T-helper 9 cell (primary cell): ENCODE measurements at regions not wholly inside any gene's neighbourhood (a gene's known extent, or its start where the extent isn't known, plus 50 kb on each side); places are given as distances from the start of the nearest gene placed in this dataset.

Experiments used
- DNase-seq: peaks from one replicate; pipeline ENCODE4 v3.0.0-alpha.2; 2020

DNA sequence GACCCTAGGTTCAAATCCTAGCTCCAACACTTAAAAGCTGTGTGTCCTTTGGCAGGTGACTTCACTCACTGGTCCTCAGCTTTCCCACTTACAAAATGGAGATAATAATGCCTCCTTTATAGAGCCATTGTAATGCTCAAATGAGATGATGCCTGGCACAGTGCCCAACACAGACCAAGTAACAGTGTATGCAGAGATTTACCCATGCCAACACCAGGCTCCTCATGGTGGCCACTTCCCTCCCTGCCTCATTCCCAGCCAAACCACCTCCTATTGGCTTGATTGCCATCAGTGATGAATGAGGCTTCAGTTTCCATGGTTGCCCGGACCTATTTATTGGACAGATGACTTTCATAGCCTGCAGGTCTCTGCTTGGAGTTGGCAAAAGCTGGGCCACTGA lies 469.4 kb downstream of the CDK5RAP2 start:
- DNase-seq: no peak

DNA sequence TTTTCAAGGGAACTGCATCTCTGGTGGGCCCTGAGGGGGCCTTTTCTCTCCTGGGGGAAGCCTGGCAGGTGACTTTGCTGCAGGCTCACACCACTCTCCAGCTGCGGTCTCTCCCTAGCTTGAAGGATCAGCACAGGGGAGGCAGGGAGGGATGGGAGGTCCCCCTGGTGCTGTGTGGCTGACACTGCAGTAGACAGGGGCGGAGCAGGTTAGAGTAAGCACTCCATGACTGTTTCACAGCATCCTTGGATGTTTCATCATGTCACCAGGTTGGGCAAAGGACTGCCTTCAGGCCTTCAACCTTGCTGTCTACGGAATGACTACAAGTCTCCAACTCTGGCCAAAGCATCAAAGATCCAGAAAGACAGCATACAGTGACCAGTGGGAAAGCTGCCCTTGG lies 470.7 kb downstream of the CDK5RAP2 start:
- no peak for DNase-seq

DNA sequence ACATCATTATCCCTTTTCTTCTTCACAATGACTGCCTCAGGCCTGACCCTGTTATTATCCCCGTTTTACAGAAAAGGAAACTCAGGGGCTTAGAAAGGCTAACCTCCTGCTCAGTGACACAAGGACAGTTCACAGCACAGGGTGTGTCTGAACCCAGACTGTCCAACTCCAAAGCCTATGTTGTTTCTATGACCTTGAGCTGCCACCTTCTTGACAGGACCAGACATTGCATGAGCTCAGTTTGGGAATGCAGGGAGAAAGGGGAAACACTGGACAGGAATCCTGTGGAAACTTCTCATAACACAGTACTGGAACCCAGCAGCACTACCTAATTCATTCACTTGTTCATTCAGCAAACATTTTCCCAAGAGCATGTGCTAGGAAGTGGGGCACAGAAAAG lies 472.8 kb downstream of the CDK5RAP2 start:
- DNase-seq: no peak

DNA sequence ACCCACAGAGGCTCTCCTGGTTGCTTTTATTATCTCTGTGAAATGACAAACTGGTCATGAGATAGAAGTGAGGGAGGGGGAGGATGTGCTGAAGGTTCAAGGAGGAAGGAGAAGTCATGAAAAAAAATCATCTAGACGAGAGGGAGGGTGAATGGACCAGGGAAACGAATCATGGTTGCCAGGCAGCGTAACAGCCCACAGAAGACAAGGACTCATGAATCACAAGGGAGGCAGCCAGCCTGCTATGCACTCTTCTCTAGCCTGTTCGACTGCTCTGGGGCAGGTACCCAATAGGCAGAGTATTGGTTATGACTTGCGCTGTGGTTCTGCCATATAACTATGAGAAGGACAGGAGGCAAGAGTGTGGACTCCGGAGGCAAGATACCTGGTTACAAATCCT lies 475.2 kb downstream of the CDK5RAP2 start:
- no peak for DNase-seq

DNA sequence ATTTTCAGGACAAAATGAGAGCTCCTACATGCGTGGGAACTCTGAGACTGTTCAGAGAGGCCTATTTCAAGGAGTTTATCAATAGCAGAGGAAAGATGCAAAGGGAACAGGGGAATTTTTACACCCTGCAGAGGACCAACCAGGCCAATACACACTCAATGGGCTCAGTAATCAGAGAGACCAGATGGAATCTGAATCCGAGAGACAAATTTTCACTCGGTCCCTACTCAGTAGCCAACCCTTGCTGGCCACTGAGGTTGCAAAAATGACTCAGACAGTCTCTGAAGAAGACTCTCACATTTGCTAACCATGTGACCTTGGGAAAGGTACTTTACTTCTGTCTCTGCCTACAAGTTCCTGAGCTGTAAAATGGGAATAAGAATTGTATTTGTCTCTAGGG lies 479.4 kb downstream of the CDK5RAP2 start:
- DNase-seq: no peak

DNA sequence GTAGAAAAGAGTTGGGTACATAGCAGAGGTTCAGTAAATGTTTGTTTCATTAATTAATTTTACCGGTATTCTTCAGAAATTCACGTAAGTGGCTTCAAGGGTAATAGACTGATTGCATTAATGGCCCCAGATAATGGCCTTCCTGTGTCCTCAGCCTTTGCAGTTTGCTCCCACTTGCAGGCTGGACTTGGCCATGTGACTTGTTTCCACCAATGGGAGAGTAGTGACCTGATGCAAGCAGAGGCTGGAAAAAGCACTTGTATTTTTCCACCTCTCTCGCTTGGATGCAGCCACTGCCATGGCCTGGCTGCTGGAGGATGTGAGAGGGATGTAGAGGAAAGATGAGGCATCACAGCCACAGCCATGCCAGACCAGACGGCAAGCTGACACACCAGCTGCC lies 480.9 kb downstream of the CDK5RAP2 start:
- no peak for DNase-seq

DNA sequence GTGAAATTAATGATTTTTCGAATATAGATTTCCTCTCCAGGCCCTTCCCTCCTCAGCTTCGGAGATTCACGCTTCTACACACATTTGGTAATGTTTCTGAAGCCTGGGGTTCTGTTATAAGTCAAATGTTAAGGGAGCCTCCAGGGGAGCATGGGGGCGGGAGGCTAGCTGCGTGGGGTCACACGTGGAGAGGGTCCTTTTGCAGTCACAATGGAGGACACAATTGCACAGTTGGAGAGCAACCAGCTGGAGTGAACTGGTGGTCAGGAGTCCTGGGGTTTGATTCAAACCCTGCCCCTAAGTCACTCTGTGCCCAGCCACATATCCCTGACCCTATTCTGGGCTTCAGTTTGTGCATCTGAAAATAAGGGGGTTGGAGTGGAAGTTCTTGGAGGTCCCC lies 481.4 kb downstream of the CDK5RAP2 start:
- DNase-seq: no peak

DNA sequence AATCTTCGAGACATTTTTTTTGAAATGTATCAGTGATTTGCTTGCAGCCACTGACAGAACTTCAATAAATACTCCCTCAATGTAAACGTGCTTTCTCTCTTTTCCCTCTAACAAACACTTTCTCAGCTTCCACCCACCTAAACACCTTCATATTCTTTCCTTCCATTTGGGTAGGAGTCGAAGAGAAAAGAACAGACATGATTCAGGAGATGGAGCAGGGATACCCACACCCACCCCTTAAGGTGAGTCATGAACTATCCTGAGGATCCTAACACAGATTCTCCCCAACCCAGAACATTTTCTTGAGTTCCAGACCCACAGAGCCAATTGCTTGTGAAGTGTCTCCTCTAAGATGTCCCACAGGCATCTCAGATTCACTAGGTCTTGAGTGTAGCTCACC lies 488.8 kb downstream of the CDK5RAP2 start:
- DNase-seq: no peak

DNA sequence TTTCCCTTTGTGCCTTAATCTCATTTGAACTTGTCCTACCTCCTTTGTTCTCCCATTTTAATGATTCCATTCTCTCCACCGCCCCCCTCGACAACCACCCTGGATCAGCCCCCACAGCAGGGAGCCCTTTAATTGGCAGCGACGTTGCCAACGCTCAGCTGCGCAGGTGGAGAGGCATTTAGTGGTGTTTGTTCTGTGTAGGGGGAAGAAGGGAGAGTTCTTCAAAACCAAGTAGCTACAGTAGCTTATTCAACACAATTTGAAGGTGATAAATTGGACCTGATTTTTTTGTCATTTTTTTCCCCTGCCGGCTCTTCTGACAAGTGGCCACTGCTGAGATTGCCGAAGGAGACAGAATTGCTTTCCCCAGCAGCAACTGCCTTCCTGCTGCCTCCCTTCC lies 499.1 kb downstream of the CDK5RAP2 start:
- no peak for DNase-seq

DNA sequence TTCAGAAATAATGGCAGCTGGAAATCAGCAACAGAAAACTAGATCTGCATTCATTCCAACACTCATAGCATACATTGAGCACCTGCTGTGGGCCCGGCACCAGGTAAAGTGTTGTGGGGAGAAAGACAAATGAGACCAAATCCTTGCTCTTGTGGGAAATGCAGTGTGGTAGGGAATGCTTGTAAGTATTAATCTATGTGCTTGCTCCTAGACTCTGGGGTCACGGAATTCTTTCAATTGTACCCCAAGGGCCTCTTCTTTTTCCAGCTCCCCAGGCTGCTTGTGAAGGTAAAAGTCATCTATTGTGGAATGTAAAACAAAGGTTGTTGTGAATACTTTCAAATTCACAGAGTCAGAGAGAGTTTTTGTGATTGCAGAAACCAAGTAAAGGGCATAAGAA lies 501.9 kb downstream of the CDK5RAP2 start:
- DNase-seq: no peak

DNA sequence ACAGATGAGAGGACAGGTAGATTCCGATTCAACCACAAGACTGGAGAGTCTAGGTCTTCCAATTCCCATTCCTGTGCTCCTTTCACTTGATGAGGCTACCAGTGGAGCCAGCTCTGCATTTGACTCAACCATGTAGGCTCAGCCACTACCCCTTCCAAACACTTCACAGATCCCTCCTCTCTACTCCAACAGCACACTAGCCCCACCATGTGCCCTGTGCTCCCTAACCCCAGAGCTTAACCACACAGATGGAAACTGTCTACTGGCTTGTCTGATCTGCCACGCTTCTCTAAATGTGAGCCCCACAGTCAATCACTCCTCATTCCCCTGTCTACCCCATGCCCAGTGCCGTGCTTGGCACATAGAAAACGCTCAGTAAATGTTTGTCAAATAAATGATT lies 508.2 kb downstream of the CDK5RAP2 start:
- DNase-seq: no peak

DNA sequence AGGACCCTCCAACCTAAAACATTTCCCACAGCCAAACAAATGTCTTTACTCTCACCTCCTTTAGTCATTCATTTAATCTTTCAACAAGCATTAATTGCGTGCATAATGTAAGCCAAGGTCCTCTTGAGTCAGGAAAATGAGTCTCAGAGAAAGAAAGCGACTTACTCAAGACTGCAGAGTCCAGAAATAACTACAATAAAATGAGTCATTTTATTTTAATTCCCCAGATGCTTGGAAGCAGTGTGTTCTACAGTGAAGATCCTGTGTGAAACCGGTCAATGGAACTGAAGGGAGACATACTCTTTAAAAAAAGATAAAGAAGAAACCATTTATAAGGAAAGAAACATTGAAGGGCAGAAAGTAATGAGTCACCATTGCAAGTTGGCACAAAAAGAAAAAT lies 513.7 kb downstream of the CDK5RAP2 start:
- no peak for DNase-seq

DNA sequence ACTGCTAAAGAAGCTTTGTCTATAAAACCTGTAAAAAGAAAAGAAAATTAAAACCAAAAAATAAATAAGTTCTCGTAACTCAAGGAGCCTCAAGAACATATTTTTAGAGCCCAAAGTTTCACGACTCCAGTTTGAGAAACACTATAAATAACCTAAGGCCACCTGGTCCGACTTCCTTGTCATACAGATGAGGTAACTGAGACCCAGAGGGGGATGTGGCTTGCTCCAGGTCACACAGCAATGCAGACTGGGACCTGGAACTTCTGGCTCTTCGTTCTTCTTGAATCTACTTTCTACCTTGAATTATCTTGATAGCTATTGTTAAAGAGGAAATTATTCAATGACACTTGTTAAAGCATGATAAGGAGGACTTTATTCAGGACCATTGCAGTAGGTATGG lies 514.8 kb downstream of the CDK5RAP2 start:
- no peak for DNase-seq

DNA sequence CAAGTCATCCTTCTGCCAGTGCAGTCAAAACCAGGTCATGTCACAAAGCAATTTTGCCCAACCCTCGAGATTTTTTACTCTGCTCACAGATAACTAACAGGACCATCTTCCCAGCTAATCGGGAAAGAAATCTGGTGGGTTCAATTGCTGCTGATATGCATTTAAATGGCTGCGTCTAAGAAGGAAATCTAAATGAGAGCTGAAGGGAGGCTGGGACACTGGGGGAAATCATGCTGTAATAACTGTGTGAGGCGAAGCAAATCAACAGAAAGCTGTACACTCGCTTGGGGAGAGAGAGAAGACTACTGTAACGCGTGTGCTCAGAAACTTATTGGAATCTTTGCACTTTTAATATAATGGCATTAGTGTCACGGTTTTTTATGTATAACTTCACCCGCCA lies 535.0 kb downstream of the CDK5RAP2 start:
- DNase-seq: no peak

DNA sequence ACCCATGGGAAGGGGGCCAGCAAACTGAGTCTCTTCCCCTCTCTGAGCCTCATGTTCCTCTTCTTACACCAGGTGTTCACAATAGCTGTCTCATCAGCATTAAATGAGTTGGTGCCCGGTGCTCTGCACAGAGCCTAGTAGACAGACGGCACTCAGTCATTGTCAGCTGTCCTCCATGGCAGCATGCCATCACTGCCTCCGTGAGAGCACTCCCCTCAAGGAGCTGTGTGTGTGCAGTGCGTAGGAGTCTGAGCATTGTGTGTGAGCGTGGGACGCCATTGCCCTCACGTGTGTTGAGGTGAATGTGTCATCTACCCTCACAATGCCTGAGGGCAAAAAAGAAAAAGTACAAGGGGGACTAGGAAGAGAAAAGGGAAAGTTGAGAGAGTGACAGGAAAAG lies 536.5 kb downstream of the CDK5RAP2 start:
- DNase-seq: no peak

DNA sequence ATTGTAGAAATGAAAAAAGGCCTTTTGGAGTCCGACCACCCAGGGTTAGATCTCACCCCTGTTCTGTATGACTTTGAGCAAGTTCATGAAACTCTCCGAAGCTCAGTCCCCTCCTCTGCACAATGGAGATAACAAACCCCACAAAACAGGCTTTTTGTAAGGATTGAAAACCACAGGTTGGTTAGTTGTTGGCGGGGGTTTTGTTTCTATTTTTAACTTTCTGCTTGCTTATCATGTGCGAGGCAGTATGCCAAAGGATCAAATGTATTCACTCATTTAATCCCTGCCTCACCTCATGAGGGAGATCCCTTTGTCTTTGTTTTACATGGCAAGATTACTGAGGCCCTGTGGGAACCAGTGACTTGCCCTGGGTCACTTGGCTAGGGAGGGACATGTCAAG lies 539.1 kb downstream of the CDK5RAP2 start:
- no peak for DNase-seq

DNA sequence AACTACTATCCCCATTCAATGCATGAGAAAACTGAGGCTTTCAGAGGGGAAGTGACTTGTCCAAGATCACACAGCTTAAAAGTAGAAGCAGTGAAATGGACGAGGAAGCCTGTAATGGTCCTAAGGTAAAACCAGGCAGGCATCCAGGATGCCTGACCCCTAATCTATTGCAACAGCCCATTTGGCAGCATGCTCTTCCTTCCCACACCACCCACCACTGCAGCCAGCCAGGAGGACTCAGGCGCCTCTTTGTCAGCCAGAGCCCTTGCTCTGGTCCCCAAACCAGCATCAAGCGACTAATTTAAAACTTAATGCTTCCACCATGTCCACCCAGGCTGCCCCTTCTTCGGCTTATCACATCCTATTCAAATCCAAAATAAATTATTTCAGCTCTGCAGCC lies 541.6 kb downstream of the CDK5RAP2 start:
- DNase-seq: no peak

DNA sequence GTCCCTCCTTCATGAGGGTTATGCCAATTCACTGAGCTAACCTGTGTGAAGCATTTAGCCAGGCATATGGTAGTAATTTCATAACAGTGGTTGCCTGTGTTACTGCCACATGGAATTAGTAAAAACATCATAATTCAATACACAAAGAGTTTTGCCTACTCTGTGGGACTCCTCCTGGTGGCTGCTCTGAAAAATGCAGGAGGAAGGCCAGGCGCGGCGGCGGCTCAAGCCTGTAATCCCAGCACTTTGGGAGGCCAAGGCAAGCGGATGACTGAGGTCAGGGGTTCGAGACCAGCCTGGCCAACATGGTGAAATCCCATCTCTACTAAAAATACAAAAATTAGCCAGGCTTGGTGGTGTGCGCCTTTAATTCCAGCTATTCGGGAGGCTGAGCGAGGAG lies 547.3 kb downstream of the CDK5RAP2 start:
- DNase-seq: no peak

DNA sequence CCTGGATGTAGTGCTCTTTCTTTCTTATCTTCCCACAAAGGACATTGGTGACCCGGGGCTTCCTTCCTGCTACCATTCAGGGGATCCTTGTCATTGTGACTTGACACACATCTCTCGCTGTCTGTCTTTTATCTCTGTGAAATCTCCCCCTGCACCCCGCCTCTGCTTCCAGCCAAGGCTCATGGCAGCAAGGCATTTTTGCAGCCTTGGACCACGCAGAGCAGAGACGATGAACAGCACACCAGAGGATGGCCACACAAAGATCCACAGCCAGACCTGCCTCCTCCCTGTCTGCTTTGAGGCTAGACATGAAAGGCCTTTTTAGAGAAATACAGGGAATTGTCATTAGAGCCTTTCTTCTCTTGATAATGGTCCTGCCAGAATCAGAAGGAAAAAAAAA lies 549.1 kb downstream of the CDK5RAP2 start:
- no peak for DNase-seq

DNA sequence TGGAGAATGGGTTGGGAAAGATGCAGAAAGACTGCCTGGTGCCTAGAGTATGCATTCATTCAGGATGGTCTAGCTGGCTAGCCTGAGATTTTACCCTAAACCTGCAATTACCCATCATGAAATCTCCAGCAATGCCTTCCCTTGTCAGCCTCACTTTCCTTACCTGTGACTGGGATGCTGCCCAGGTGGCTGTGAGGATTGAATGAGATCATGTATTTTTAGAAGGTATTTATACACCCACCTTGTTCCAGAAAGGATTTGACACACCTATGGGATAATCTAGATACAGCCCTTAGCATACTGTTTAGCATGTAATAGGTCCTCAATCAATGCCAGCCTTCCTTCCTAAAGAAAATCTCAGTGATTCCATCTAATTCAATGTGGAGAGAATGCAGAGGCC lies 561.4 kb downstream of the CDK5RAP2 start:
- DNase-seq: no peak

DNA sequence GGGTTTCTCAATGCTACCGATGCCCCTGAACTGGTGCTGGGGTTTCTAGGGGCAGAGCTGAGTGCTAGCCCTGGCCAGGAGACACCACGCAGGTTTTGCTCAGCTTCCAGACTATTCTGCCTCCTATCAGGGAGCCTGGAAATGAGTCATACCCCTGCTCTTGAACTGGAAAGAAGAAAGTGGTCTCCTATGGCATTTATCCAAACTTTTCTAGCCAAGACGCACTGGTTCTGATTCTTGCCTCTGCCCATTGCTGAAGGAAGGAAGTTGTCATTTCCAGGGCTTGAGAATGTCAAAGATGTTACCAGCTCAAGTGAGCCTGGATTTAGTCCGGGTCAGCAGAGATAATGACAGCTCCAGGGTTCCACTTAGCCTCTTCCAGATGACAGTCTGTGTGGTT lies 561.9 kb downstream of the CDK5RAP2 start:
- no peak for DNase-seq

DNA sequence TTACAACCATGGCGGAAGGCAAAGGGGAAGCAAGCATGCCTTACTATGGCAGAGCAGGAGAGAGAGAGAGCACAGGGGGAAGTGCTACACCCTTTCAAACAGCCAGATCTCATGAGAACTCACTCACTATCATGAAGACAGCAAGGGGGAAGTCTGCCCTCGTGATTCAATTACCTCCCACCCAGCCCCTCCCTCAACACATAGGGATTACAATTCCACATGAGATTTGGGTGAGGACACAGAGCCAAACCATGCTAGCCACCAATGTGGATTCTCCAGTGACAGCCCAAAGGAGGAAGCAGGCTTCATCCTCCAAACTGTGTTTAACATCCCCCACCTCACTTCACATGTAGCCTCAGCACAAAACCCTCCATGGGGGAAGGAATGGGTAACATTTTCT lies 563.7 kb downstream of the CDK5RAP2 start:
- DNase-seq: no peak

DNA sequence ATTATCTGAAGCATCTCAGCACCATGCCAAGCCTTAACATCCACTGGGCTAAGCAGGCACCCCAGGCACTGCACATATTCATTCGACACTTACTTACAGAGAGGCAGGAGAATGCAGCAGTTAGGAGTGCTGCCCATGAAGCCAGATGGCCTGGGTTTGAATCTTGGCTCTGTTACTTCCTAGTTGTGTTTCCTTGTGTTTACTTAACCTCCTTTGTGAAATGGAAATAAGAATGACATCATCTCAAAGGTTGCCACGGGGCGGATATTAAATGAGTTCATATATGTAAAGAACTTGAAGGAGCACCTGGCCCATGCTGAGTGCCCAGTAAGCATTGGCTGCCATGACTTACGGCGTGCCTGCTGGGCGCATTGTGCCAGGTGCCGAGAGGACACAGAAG lies 565.2 kb downstream of the CDK5RAP2 start:
- no peak for DNase-seq

DNA sequence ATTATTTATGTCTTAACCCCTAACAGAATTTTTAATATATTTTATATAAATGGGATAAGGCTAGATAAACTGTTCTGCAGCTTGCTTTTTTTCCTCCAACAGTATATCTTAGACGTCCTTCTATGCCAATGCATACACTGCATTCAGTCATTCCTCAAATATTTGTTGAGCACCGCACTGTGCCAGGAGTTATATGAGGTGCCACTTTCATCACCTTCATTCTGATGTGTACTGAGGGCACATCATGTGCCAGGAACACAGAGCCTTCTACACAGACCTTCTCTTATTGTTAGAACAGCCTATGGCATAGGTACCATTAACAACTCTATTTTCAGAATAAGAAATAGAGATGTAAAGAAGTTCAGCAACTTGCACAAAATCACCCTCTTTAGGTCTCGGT lies 570.1 kb downstream of the CDK5RAP2 start:
- no peak for DNase-seq

DNA sequence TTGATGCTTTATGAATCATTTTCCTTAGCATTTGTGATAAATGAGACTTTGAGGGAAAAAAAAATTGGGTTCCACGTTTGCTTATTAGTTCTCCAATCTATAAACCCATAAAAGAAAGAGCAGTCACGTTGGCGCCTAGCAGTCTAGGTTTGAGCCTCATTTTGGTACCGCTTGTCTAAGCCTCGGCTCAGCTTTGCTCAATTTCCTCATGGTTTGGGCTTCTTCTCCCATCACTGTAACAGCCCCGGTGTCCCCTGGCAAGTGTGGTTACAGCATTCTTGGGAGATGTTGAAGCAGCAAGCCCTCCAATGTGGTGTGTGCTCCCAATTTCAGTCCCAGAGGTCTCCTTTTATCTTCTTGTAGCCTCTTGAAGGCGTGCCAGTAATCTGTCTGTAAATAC lies 578.4 kb downstream of the CDK5RAP2 start:
- no peak for DNase-seq

DNA sequence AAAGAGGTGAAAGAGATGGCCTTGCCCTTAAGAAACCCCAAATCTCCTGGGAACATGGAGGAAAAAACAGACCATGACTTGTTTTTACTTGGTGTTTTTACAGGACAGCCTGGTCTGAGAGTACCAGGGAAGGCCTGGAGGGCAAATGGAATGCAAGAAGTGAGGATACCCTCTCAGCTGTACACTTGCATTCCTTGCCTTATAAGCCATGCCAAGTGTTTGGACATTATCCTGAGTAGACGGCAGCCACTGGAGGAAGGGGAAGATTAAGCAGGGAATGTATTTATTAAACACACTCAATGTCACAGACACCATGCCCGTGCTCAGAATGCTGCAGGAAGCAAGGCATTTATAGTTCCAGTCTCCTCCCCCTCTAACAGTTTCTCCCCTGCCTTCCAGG lies 581.4 kb downstream of the CDK5RAP2 start:
- DNase-seq: no peak
